BLaER1 treated with 17β-estradiol and CSF1 and Interleukin-3, amounts not matched to agents 10 nM and 100 nM (cell line): ENCODE measurements at regions not wholly inside any gene's neighbourhood (a gene's known extent, or its start where the extent isn't known, plus 50 kb on each side); places are given as distances from the start of the nearest gene placed in this dataset.
"Not testable (repeated sequence)": the region's sequence is repeated elsewhere in the genome, so short reads cannot be mapped to it uniquely, and the experiment has no call there.

ENCODE experiments used
- H3K27ac ChIP-seq, 11 experiments: shearing (Covaris generic); formaldehyde crosslinking; 2 replicates each; pipeline ENCODE4 v1.8.1; 2022
- H3K27me3 ChIP-seq, 11 experiments: shearing (Covaris generic); formaldehyde crosslinking; 2 replicates each; pipeline ENCODE4 v1.8.1; 2022
- H3K36me3 ChIP-seq, 11 experiments: shearing (Covaris generic); formaldehyde crosslinking; 2 replicates each; pipeline ENCODE4 v1.8.1; 2022
- H3K4me1 ChIP-seq, 10 experiments: shearing (Covaris generic); formaldehyde crosslinking; 2 replicates each; pipeline ENCODE4 v1.8.1; 2022
- H3K4me2 ChIP-seq, 11 experiments: shearing (Covaris generic); formaldehyde crosslinking; 2 replicates each; pipeline ENCODE4 v1.8.1; 2022
- H3K4me3 ChIP-seq, 10 experiments: shearing (Covaris generic); formaldehyde crosslinking; 2 replicates each; pipeline ENCODE4 v1.8.1; 2022
- H3K9ac ChIP-seq, 11 experiments: shearing (Covaris generic); formaldehyde crosslinking; 2 replicates each; pipeline ENCODE4 v1.8.1; 2022
- H3K9me3 ChIP-seq, 11 experiments: shearing (Covaris generic); formaldehyde crosslinking; replicated peaks in 1 of 11; 2 replicates each; pipeline ENCODE4 v1.8.1; 2022
- H4K20me1 ChIP-seq, 11 experiments: shearing (Covaris generic); formaldehyde crosslinking; 2 replicates each; pipeline ENCODE4 v1.8.1; 2022
- Cebpa-rat ChIP-seq, 11 experiments: shearing (Covaris generic); IDR thresholded peaks; 2 replicates each; pipeline ENCODE4 v1.8.1; 2022

DNA sequence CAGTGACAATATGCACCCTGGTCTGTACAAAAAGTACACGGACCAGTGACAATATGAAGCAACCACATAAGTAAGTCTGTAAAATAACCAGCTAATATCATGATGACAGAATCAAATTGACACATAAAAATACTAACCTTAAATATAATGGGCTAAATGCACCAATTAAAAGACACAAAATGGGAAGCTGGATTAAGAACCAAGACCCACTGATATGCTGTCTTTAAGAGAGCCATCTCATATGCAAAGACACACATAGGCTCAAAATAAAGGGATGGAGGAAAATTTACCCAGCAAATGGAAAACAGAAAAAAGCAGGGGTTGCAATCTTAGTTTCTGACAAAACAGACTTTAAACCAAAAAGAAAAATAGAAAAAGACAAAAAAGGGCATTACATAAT lies 70.4 kb upstream of the VCAM1 start:
- Histone ChIP-seq H3K27me3 (no peaks in the 10 kb centered on the region), H3K9me3 (peaks cover 30 to 45% (median 41%) of the 10 kb centered on the region in 11 experiments), H3K36me3 (no peaks in the 10 kb centered on the region), H3K9ac (no peak overlapping the region), H3K27ac (no peak overlapping the region), H3K4me1 (peaks cover 0 to 12% (median 1%) of the 10 kb centered on the region in 10 experiments; a peak in 5 of 20 replicates), H3K4me2 (no peak overlapping the region), H3K4me3 (no peak overlapping the region), H4K20me1 (no peaks in the 10 kb centered on the region)
- no peak for TF ChIP-seq Cebpa-rat (IDR thresholded peaks at IDR 0.05)

DNA sequence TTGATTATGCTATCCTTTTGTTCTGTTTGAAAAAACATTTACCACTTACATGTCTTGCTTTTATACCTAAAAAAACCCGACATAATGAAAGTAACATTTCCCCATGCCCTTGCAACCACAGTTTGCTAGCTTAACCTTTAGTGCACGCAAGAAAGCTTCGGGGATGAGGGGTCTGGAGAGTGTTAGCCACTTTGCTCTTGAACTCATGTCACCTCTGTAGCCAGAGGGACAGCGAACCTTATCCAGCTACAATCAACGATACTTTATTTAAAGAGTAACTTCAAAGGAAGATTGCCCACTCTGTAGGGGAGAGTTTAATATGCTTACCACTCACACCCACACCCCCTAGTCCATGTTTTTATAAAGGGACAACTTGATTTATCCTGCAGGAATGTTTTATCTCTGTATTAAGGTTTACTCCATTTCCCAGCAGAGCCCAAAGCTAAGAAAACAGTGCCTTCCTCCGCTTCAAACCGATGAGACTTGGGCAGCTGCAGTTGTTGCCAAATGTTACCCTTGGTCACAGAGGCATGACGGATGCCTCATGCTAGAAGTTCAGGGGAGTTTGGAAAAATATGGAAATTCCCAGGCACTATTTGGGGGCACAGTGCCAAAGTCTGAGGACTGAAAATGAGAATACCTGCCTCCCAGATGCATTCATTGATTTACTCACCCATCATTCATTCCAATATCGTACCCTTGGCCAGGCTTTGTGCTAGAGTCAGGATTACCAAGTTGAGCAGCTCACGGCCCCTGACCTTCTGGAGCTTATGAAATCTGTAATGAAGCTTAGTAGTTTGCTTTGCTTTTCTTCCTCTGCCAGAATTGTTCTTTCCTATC lies 61.4 kb upstream of the VCAM1 start:
- Histone ChIP-seq H3K4me1 (no peaks in the 10 kb centered on the region), H3K9me3 (peaks cover 0 to 8% (median 6%) of the 10 kb centered on the region in 11 experiments; a peak in 13 of 22 replicates), H4K20me1 (no peaks in the 10 kb centered on the region), H3K9ac (no peak overlapping the region), H3K4me3 (no peak overlapping the region), H3K36me3 (no peaks in the 10 kb centered on the region), H3K27me3 (no peaks in the 10 kb centered on the region), H3K4me2 (no peak overlapping the region), H3K27ac (no peak overlapping the region)
- TF ChIP-seq Cebpa-rat (IDR thresholded peaks at IDR 0.05): no peak

- no peaks in the 10 kb centered on the region for H3K36me3 ChIP-seq
- H4K20me1 ChIP-seq: no peaks in the 10 kb centered on the region
- no peak overlapping the region for H3K9ac ChIP-seq
- no peak overlapping the region for H3K4me2 ChIP-seq
- no peak overlapping the region for H3K4me3 ChIP-seq
- H3K4me1 ChIP-seq: no peaks in the 10 kb centered on the region
- H3K27me3 ChIP-seq: no peaks in the 10 kb centered on the region
- TF ChIP-seq Cebpa-rat (IDR thresholded peaks at IDR 0.05): no peak
- peaks cover 0 to 3% (median 1%) of the 10 kb centered on the region in 11 experiments; a peak in 11 of 22 replicates for H3K9me3 ChIP-seq
- no peak overlapping the region for H3K27ac ChIP-seq
These were observed 60.9 kb upstream of the VCAM1 start for GRCh38 chr1:100658716-100659026.

DNA sequence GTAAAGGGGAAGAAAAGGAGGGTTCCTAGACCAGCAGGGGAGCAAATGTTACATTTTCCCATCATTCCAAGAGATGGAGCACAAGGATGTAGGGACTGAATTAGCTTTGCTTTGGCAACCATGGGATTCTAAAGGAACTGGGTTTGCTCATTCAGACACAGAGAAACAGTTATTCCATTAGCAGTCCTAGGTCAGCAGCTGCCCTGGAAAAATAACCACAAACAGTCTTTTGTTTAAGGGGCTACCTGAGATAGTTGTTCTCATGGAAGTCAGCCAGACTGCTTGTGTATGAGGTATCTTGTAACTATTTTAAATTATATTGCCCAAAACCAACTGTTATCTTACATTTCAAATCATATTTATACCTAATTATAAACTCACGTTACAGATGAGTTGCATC lies 58.4 kb upstream of the VCAM1 start:
- H3K36me3 ChIP-seq: no peaks in the 10 kb centered on the region
- H3K4me3 ChIP-seq: no peak overlapping the region
- no peaks in the 10 kb centered on the region for H3K9me3 ChIP-seq
- no peaks in the 10 kb centered on the region for H3K4me1 ChIP-seq
- H3K9ac ChIP-seq: no peak overlapping the region
- no peak overlapping the region for H3K4me2 ChIP-seq
- no peaks in the 10 kb centered on the region for H3K27me3 ChIP-seq
- H3K27ac ChIP-seq: no peak overlapping the region
- no peak for TF ChIP-seq Cebpa-rat (IDR thresholded peaks at IDR 0.05)
- no peaks in the 10 kb centered on the region for H4K20me1 ChIP-seq

GRCh38 chr1:100668494-100668893 lies 51.0 kb upstream of the VCAM1 start:
- not testable (repeated sequence) for H3K4me2 ChIP-seq, H3K27me3 ChIP-seq, H3K9ac ChIP-seq, H3K9me3 ChIP-seq, H3K36me3 ChIP-seq, H3K27ac ChIP-seq, H3K4me3 ChIP-seq, H4K20me1 ChIP-seq
- peaks cover 0 to 27% (median 0%) of the 10 kb centered on the region in 10 experiments; a peak in 3 of 20 replicates for H3K4me1 ChIP-seq
